NB4 (cell line): ENCODE measurements at regions not wholly inside any gene's neighbourhood (a gene's known extent, or its start where the extent isn't known, plus 50 kb on each side); places are given as distances from the start of the nearest gene placed in this dataset.

Experiments
- MYC ChIP-seq: IDR thresholded peaks from 2 replicates; pipeline ENCODE4 v1.6.1; 2011; ENCODE audit warnings: low read depth, low read length
- POLR2A ChIP-seq: IDR thresholded peaks from 2 replicates; pipeline ENCODE4 v1.6.1; 2011; ENCODE audit warnings: mild to moderate bottlenecking; ENCODE audit not compliant: insufficient read length; ENCODE audit errors: extremely low read depth
- TF ChIP-seq, protein P1 (sequence below): IDR thresholded peaks from 2 replicates; pipeline ENCODE4 v1.6.1; 2011; ENCODE audit warnings: low read depth, low read length
- TF ChIP-seq, protein P2 (sequence below): IDR thresholded peaks from one replicate; pipeline ENCODE4 v1.5.1; 2012; ENCODE audit warnings: low read depth, low read length

DNA sequence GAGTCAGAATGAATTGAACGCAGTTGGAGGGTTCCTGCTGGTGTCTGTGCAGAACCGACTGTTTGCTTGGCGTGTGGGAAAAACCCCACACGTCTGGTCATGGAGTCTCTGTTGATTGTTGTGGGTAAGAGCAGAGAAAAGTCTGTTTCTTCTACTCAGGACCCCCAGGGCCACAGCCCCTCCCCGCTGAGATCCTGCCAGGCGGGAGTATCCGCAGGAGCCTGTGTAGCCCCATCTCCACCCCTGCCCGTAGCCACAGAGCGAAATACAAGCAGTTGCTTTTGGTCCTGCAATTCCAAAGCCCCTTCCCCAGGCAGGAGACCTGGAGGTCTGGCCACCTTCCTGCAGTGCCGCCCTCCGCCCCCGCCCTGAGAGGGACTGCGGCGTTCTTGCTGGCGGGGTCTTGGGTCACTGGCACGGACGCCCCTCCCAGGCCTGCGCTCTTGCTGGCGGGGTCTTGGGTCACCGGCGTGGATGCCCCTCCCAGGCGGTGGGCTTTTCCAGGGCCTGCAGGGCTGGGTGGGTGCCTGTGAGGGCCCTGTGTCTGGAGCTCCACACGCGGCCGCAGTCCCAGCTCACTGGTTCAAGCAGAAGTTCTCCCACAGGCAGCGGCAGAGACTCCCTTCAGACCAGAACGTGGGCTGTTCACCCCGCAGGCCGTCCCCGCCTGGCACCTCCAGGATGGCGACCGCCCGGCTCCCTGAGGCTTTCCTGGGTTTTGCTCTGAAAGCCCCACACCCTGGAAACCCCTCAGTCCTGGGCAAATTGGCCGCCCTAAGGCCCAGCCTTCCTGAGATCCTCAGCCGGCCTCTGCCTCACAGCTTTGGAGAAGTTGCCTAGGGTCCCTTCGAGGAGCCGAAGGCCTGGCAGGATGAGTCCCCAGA, 76.0 kb upstream of the CTDP1 start:
- TF ChIP-seq, protein P1, sequence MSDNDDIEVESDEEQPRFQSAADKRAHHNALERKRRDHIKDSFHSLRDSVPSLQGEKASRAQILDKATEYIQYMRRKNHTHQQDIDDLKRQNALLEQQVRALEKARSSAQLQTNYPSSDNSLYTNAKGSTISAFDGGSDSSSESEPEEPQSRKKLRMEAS, result no peak
- no peak for TF ChIP-seq POLR2A
- TF ChIP-seq, protein P2, sequence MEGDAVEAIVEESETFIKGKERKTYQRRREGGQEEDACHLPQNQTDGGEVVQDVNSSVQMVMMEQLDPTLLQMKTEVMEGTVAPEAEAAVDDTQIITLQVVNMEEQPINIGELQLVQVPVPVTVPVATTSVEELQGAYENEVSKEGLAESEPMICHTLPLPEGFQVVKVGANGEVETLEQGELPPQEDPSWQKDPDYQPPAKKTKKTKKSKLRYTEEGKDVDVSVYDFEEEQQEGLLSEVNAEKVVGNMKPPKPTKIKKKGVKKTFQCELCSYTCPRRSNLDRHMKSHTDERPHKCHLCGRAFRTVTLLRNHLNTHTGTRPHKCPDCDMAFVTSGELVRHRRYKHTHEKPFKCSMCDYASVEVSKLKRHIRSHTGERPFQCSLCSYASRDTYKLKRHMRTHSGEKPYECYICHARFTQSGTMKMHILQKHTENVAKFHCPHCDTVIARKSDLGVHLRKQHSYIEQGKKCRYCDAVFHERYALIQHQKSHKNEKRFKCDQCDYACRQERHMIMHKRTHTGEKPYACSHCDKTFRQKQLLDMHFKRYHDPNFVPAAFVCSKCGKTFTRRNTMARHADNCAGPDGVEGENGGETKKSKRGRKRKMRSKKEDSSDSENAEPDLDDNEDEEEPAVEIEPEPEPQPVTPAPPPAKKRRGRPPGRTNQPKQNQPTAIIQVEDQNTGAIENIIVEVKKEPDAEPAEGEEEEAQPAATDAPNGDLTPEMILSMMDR, result no peak
- TF ChIP-seq MYC, result no peak
